A549 (cell line): ENCODE measurements at regions not wholly inside any gene's neighbourhood (a gene's known extent, or its start where the extent isn't known, plus 50 kb on each side); places are given as distances from the start of the nearest gene placed in this dataset.

ENCODE experiments used
- ATAC-seq, 2 experiments: fragments of 200-7000 bp in 1 of 2; fragments of >200 bp in 1 of 2; cut with Nextera tagmentation in 1 of 2; cut with Tn5 transposase in 1 of 2; 3 replicates each; pipeline versions ENCODE4 v1.8.0 to v1.9.1; 2018 to 2020; ENCODE audit warnings: mild to moderate bottlenecking in 1 of 2, moderate library complexity in 1 of 2
- CTCF ChIA-PET: fragments of 300-600 bp; sonication (Branson Sonifier 250); formaldehyde crosslinking; extraction: SDS; loops from one replicate; lab custom pipeline; 2021; ENCODE audit warnings: antibody characterized with exemption, inconsistent platforms; lab: Yijun Ruan, JAX
- POLR2A ChIA-PET: fragments of 350-600 bp; formaldehyde crosslinking; extraction: SDS; loops from one replicate; lab custom pipeline; 2021; ENCODE audit warnings: antibody characterized with exemption, inconsistent platforms; lab: Yijun Ruan, JAX
- DNase-seq, 2 experiments: peaks; one replicate each; pipeline versions ENCODE4 v3.0.0 to v3.0.0-alpha.2; 2011 to 2016; ENCODE audit warnings: low read depth in 1 of 2, low spot score in 1 of 2
- FAIRE-seq: peaks from 2 replicates; lab custom pipeline; 2011; peaks lifted over from hg19 to GRCh38; lab: Jason Lieb, UNC
- H3K27ac ChIP-seq, 2 experiments: fragments of >200 bp; sonication (Bioruptor Twin); formaldehyde crosslinking; 3 replicates each; pipeline ENCODE4 v1.5.1; 2016 to 2017
- H3K4me1 ChIP-seq: fragments of >200 bp; sonication (Bioruptor Twin); formaldehyde crosslinking; 3 replicates; pipeline ENCODE4 v1.6.1; 2016
- H3K4me2 ChIP-seq: fragments of >200 bp; sonication (Bioruptor Twin); formaldehyde crosslinking; 3 replicates; pipeline ENCODE4 v1.6.1; 2016
- H3K4me3 ChIP-seq: fragments of >200 bp; sonication (Bioruptor Twin); formaldehyde crosslinking; 3 replicates; pipeline ENCODE4 v1.5.1; 2016
- H3K9me3 ChIP-seq: fragments of >200 bp; sonication (Bioruptor Twin); formaldehyde crosslinking; 3 replicates; pipeline ENCODE4 v1.6.1; 2016
- BCL3 ChIP-seq: fragments of >200 bp; sonication (Bioruptor Twin); formaldehyde crosslinking; IDR thresholded peaks from 3 replicates; pipeline ENCODE4 v1.6.1; 2016
- BHLHE40 ChIP-seq: IDR thresholded peaks from 2 replicates; pipeline ENCODE4 v1.6.1; 2012; ENCODE audit warnings: low read depth, low read length, inconsistent platforms
- EHMT2 ChIP-seq: fragments of 200-600 bp; sonication (generic); IDR thresholded peaks from 2 replicates; pipeline ENCODE4 v1.6.1; 2016; ENCODE audit warnings: antibody characterized with exemption, low read depth, mild to moderate bottlenecking, moderate library complexity
- ELK1 ChIP-seq: fragments of 150-350 bp; IDR thresholded peaks from 2 replicates; pipeline ENCODE4 v1.6.1; 2014; ENCODE audit warnings: low read depth, mild to moderate bottlenecking, low read length
- HDAC2 ChIP-seq: fragments of 200-600 bp; sonication (generic); IDR thresholded peaks from 2 replicates; pipeline ENCODE4 v1.6.1; 2016
- HMGXB4 ChIP-seq: fragments of 250-450 bp; sonication (Bioruptor Pico); IDR thresholded peaks from 2 replicates; pipeline ENCODE4 v1.5.0; 2021; ENCODE audit warnings: mild to moderate bottlenecking, moderate library complexity, borderline replicate concordance
- JUNB ChIP-seq: fragments of >200 bp; sonication (Bioruptor Twin); formaldehyde crosslinking; IDR thresholded peaks from 2 replicates; pipeline ENCODE4 v1.6.1; 2016
- KDM5A ChIP-seq: fragments of 200-600 bp; sonication (generic); IDR thresholded peaks from 2 replicates; pipeline ENCODE4 v1.6.1; 2016; ENCODE audit warnings: antibody characterized with exemption, mild to moderate bottlenecking
- MAFK ChIP-seq: fragments of 450-650 bp; IDR thresholded peaks from 2 replicates; pipeline ENCODE4 v1.6.1; 2014; ENCODE audit not compliant: partially characterized antibody
- NFE2L2 ChIP-seq: fragments of 150-350 bp; conservative IDR thresholded peaks from 2 replicates; pipeline ENCODE4 v1.6.1; 2014; ENCODE audit warnings: low read length
- NPAS2 ChIP-seq: fragments of 250-450 bp; sonication (Bioruptor Pico); IDR thresholded peaks from 2 replicates; pipeline ENCODE4 v1.8.0; 2022; ENCODE audit warnings: mild to moderate bottlenecking, moderate library complexity, borderline replicate concordance
- PBX3 ChIP-seq: IDR thresholded peaks from 2 replicates; pipeline ENCODE4 v1.6.1; 2012
- RCOR1 ChIP-seq: fragments of 150-350 bp; IDR thresholded peaks from 2 replicates; pipeline ENCODE4 v1.6.1; 2014; ENCODE audit warnings: antibody characterized with exemption, low read length, low read depth
- SREBF2 ChIP-seq: fragments of 450-650 bp; IDR thresholded peaks from 2 replicates; pipeline ENCODE4 v1.6.1; 2014; ENCODE audit warnings: mild to moderate bottlenecking, moderate library complexity
- TFCP2L1 ChIP-seq: fragments of 250-450 bp; sonication (Bioruptor Pico); IDR thresholded peaks from 2 replicates; pipeline ENCODE4 v1.5.0; 2021; ENCODE audit warnings: mild to moderate bottlenecking
- USF2 ChIP-seq: fragments of 450-650 bp; IDR thresholded peaks from 2 replicates; pipeline ENCODE4 v1.6.1; 2014; ENCODE audit warnings: antibody characterized with exemption
- WGBS: methylation state at CpG from one replicate; pipeline ENCODE4 v1.1.6; 2017; ENCODE audit errors: missing lambda C conversion rate; 5-methylcytosine and 5-hydroxymethylcytosine counted together

GRCh38 chr5:18051953-18052352 lies 417.7 kb downstream of the TAF11L14 start:
- no peak overlapping the region for H3K4me2 ChIP-seq
- TF ChIP-seq BHLHE40 = no peak
- no peak for TF ChIP-seq USF2
- TF ChIP-seq KDM5A = no peak
- TF ChIP-seq HMGXB4 (CRISPR knock-in tag) = no peak
- TF ChIP-seq HDAC2 = no peak
- TF ChIP-seq BCL3 = no peak
- TF ChIP-seq PBX3 = no peak
- TF ChIP-seq TFCP2L1 = no peak
- no peak for TF ChIP-seq EHMT2
- TF ChIP-seq, all 56 proteins: peak for 0
- H3K4me3 ChIP-seq = no peak overlapping the region
- FAIRE-seq (no peak), ATAC-seq (no peak), DNase-seq (peak in 1 of 2 experiments; percentile 19)
- peaks cover 5% of the 10 kb centered on the region; the same call in 1 of the 3 replicates for H3K4me1 ChIP-seq
- CTCF ChIA-PET = no interaction called here
- POLR2A ChIA-PET = no interaction called here
- WGBS = 23% methylated on average over 1 of the region's 1 CpG
- no peak overlapping the region for H3K27ac ChIP-seq
- no peaks in the 10 kb centered on the region for H3K9me3 ChIP-seq

- Histone ChIP-seq H3K4me3 (no peak overlapping the region), H3K9me3 (no peaks in the 10 kb centered on the region), H3K4me1 (peaks cover 5% of the 10 kb centered on the region; the same call in 1 of the 3 replicates), H3K4me2 (no peak overlapping the region), H3K27ac (no peak overlapping the region)
- TF ChIP-seq NPAS2 = no peak
- TF ChIP-seq MAFK = peak; percentile 63
- DNase-seq (no peak), FAIRE-seq (no peak), ATAC-seq (no peak)
- POLR2A ChIA-PET = no interaction called here
- 77% methylated on average over 3 of the region's 3 CpGs for WGBS
- CTCF ChIA-PET = no interaction called here
Observed at GRCh38 chr5:18052569-18052968, 418.3 kb downstream of the TAF11L14 start.

GRCh38 chr5:18057725-18058124 lies 423.5 kb downstream of the TAF11L14 start:
- POLR2A ChIA-PET = no interaction called here
- FAIRE-seq = no peak
- no peak overlapping the region for H3K4me2 ChIP-seq
- H3K9me3 ChIP-seq = no peaks in the 10 kb centered on the region
- 73% methylated on average over 3 of the region's 3 CpGs for WGBS
- TF ChIP-seq ELK1 = no peak
- TF ChIP-seq RCOR1 = no peak
- no peak for TF ChIP-seq NFE2L2
- TF ChIP-seq JUNB = no peak
- TF ChIP-seq SREBF2 = no peak
- H3K27ac ChIP-seq = no peak overlapping the region
- no peak for DNase-seq
- CTCF ChIA-PET = no interaction called here
- no peak overlapping the region for H3K4me3 ChIP-seq
- no peak for ATAC-seq
- no peaks in the 10 kb centered on the region for H3K4me1 ChIP-seq
